Umbilical cord (tissue), 1 donor: ENCODE measurements at regions not wholly inside any gene's neighbourhood (a gene's known extent, or its start where the extent isn't known, plus 50 kb on each side); places are given as distances from the start of the nearest gene placed in this dataset.
"Not testable (repeated sequence)": the region's sequence is repeated elsewhere in the genome, so short reads cannot be mapped to it uniquely, and the experiment has no call there.

Experiments
- DNase-seq: peaks from one replicate; pipeline ENCODE4 v3.0.0-alpha.2; 2015; ENCODE audit warnings: low spot score

GRCh38 chr7:130943981-130944380 is 210.0 kb upstream of the KLF14 start:
- DNase-seq: no peak

- DNase-seq: no peak
Observed at GRCh38 chr7:130944997-130945396, 211.0 kb upstream of the KLF14 start.

DNA sequence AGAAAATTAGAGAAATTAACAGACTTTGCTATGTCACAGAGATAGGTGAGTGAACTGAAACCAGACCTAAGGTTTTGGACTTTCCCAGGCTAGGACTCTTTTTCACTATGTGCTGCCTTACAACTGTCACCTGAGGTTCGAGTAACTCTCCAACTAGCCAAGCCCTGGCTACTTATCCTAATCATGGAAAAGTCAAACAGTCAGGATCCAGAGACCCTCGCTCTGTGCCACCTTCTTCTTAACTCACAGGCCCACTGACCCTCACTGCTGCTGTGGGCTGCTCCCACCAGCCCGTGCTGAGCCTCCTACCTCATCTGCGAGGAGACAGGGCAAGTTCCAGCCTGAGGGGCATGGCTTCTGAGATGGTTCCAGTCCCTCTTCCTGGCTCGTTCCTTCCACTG is 211.4 kb upstream of the KLF14 start:
- no peak for DNase-seq

- no peak for DNase-seq
Observed at GRCh38 chr7:130946114-130946513, 212.1 kb upstream of the KLF14 start.

- no peak for DNase-seq
Observed at GRCh38 chr7:130947792-130948580, 214.0 kb upstream of the KLF14 start.

DNA sequence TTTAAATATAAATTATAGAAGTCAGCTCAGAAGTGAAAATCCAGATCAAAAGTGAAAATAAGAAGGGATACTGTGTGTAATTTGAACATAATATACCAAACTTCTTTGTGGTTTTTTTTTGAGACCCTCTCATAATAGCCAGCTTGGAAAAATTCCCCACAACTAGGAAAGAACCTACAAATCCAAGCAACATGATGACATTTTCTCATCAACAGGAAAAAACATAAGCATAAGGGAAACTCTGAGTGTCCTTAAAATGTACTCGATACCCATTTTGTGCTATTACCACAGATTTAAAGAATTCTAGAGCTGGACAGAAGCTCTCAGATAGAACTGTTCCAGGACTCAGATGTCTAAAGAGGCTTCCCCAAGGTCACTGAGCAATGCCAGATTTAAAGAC is 214.8 kb upstream of the KLF14 start:
- DNase-seq: no peak

GRCh38 chr7:130949550-130949949 is 215.5 kb upstream of the KLF14 start:
- DNase-seq: no peak

- no peak for DNase-seq
Observed at GRCh38 chr7:130950054-130950453, 216.0 kb upstream of the KLF14 start.

- DNase-seq: no peak
Observed at GRCh38 chr7:130950741-130951140, 216.7 kb upstream of the KLF14 start.

DNA sequence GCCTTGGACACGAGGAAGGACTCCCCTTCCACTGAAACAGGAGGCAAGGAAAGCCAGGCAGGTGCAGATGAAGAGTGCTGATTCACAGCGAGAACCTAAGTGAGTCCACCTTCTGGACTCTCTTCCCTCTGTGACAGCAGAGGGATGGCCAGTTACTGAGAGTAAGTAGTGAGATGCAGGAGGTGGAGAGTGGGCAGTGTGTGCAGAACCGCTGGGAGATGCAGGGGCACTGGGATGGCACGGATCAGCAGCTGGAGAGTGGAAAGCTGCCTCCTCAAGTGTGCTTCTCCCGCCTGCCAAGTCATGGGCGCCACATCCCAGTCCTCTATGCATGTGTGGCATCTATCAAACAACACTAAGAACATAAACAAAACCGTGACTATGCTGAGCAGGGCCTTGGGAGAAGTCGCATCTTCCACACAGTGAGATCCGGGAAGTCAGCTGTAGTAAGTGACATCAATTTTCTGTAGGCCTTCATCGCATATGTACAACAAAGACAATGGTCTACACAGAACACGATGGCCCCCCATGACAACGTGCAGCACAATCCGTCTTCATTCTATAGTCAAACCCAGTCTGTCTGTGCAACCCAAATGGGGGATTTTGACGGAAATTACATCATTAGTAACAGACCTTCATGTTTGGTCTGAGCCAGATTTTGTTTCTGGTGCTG is 217.4 kb upstream of the KLF14 start:
- no peak for DNase-seq

DNA sequence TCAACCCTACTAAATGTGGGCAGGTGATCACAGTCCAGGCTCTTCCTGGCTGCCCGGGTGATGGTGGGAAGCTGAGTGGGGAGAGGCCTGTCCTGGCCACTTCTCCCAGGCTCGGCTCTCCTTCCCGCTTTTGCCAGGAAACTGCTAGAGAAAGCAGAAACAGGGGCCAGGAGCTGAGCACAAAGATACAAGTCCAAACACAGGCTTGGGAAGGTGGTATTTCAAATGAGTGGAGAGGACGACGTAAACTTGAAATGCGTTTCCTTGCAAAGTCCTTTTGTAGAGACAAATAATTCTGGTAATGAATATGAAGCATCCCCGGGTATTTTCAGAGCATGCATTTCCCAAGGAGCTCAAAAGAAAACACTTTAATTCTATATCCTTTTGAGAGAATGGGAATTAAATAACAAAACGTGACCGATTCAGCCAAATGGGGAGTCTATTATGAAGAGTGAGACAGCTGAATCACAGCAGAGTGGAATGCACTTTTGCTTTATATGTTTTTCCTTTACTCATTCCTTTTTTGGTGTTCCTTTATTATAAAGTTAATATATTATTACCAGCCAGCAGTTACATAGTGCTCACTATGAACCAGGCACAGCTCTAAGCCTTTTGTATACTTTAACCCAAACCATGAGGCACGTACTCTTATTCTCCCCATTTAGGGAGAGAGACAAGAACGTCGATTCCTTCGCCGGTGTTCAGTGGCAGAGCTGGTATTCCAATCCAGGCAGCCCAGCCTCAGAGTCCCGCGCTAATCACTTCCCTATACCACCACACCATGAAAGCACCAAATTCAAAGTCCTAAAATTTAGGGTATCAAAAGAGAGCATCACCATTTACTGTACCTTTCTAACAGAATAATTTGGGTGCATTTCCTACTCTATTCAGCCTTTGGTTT is 218.2 kb upstream of the KLF14 start:
- no peak for DNase-seq

GRCh38 chr7:130953196-130953595 is 219.2 kb upstream of the KLF14 start:
- peak; percentile 73 for DNase-seq

DNA sequence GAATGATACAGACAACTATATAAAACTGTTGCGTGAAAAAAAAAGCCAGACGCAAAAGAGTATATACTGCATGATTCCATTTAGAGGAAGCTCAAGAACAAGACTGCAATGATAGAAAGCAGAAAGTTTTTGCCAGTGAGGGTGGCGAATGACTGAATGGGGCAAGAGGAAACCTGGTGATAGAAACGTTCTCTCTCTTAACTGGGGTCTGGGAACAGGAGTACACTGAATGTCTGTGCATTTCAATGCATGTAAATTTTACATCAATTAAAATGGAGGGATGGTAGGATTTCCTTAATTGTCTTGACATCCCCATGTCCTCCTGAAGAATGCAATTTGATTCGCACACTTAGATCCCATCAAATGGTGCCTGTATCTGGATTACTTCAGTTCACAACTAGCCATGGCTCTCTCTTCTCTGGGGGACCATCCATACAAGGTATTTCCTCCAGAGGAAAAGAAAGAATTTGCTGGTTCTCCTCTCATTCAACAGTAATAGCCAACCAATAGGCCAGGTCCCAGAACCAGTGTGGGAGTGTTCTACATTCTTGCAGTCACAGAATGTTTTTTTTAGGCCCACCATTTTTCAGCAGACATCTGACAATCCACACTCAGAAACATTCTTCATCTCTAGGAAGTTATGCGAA is 221.0 kb upstream of the KLF14 start:
- no peak for DNase-seq

DNA sequence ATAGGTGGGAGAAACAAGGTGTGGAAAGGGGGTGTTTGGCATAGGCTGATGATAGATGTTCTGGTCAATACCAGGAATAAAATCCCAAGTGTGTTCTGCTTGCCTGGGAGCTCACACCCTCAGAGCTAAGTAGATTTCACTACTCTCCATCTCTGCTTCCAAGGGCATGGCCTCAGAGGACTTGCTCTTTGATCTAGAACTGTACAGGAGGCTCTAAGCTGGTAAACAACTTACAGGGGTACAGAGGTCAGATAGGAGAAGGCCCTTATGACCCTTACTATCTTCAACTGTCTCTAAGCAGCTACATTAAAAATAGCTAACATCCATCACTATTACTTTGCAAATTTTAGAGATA is 221.5 kb upstream of the KLF14 start:
- no peak for DNase-seq

- DNase-seq: no peak
Observed at GRCh38 chr7:130956417-130957136, 222.6 kb upstream of the KLF14 start.

GRCh38 chr7:130957137-130957513 is 223.1 kb upstream of the KLF14 start:
- DNase-seq: no peak

GRCh38 chr7:130957722-130958435 is 223.9 kb upstream of the KLF14 start:
- not testable (repeated sequence) for DNase-seq

GRCh38 chr7:130958846-130959245 is 224.8 kb upstream of the KLF14 start:
- no peak for DNase-seq

- DNase-seq: no peak
Observed at GRCh38 chr7:130959743-130960207, 225.8 kb upstream of the KLF14 start.

GRCh38 chr7:130960208-130960988 is 226.4 kb upstream of the KLF14 start:
- peak; percentile 67 for DNase-seq
